CD4-positive, alpha-beta T cell treated with Interleukin-4 for 4 hours (primary cell): ENCODE measurements at regions not wholly inside any gene's neighbourhood (a gene's known extent, or its start where the extent isn't known, plus 50 kb on each side); places are given as distances from the start of the nearest gene placed in this dataset.
"Not testable (repeated sequence)": the region's sequence is repeated elsewhere in the genome, so short reads cannot be mapped to it uniquely, and the experiment has no call there.

Experiments
- DNase-seq: peaks from one replicate; pipeline ENCODE4 v3.0.0-alpha.2; 2020

DNA sequence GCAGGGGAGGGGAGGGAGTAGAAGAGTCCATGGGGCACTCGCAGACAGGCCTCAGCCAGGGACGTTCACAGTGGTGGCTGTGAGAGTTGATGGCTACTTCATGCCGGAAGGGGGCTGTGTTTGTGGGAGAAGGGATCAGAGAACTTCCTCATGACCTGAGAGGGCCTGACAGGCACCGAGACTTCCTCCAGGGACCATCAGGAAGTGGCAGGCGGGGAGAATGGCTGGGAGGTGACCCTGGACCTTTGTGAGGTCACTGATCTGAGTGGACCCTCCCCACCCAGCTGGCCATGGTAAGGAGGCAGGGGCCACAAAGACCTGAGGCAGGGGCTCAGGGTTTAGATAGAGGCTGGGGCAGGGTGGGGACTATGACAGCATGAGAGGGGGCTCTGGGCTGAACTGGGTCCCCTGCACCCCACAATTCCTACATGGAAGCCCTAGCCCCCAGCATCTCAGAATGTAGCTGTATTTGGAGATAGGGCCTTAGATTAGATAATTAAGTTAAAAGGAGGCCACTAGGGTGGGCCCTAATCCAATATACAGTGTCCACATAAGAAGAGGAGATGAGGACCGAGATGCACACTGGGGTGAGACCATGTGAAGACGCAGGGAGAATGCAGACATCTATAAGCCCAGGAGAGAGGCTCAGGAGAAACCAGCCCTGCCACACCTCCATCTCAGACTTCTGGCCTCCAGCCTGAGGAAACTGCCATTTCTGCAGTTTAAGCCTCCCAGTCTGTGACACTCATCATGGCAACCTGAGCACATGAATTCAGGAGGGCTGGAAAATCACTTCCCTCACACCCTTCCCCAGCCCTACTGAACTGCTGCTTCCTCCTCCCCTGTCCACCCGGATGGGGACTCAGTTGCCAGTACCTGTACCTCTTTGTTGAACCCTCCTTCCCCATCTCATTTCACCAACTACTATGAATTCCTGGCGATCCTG lies 273.9 kb upstream of the ZNF32 start:
- no peak for DNase-seq

DNA sequence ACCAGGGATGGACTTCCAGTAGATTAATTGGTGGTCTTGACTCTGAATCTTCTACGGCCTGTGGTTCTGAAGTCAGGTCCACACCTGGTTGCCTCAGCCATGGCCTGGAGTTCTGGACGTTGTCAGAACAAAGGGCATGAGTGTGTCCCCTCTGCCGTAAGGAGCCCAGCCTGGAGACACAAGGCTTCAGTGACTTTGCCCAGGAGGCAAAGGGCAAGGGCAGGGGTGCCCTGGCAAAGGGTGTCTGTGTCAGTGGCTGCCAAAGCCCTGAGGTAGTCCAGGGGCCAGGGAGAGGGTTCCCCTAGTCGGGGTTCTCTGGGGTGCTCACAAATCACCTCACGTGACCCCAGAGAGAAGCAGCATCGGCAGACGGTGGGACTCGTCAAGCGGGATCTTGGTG lies 273.2 kb upstream of the ZNF32 start:
- no peak for DNase-seq

GRCh38 chr10:43921478-43921877 lies 272.8 kb upstream of the ZNF32 start:
- no peak for DNase-seq

DNA sequence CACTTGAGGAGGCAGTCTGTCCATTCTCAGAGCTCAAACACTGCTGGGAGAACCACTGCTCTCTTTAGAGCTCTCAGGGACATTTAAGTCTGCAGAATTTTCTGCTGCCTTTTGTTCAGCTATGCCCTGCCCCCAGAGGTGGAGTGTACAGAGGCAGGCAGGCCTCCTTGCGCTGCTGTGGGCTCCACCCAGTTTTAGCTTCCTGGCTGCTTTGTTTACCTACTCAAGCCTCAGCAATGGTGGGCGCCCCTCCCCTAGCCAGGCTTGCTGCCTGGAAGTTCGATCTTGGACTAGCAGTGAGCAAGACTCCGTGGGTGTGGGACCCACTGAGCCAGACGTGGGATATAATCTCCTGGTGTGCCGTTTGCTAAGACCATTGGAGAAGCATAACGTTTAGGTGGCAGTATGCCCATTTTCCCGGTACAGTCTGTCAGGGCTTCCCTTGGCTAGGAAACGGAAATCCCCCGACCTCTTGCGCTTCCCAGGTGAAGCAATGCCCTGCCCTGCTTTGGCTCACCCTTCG lies 271.6 kb upstream of the ZNF32 start:
- not testable (repeated sequence) for DNase-seq

DNA sequence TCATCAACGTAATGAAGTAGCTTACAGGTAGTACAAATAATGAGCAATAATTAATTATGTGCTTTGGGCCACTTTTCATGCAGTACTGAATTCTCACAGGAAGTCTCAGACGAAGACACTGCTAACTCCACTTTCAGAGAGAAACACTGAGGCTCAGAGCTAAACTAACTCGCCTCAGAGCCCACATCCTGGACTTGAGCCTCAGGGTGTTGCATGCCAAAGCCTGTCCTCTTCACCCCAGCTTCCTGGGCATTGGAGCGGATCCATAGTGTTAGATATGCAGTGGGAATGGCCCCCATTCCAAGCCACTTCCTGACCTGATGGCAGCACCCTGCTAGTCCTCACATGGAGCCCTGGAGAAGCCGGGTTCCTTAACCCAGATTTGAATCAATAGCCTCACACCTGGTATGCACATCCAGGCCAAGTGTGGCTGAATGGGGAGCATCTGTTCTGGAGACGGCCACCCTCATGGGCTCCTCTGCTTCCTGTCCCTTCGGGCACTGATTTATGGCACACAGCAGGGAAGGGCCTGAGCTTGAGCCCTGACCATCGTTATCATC lies 265.1 kb upstream of the ZNF32 start:
- no peak for DNase-seq

DNA sequence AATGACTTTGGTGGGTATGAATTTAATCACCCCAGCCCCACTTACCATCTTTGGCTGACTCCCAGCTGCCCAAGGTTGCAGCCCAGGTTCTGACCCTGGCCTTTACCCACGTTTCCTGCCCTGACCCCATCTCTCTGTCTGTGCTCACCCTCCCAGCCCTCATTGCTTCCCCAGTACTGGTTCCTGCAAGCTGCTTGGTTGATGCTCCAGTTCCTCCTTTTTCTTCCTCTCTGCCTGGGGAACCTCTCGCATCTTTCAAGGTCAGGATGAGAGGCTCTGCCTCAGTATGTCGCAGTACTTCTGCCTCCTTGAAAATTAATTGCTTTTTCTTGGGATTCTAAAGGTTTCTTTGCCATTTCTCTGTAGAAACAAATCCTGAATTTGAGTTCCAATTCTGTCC lies 263.8 kb upstream of the ZNF32 start:
- no peak for DNase-seq

DNA sequence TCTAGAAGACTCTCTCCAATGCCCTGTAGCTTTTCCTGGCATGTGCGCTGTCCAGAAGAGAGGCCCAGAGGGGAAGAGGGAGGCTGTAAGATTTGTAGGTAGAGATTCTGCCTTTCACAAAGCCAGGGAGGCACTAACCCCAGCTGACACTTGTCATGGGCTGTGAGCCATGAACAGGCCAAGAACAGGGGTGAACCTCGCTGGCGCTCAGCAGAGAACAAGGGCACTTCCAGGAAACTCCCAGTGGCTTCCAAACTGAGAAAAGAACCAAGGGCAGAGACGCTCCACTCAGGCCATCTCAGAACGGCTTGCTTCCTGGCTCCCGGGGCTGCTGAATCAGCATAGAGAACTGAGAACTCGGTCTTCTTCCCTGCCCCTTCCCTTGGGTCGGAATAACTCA lies 257.8 kb upstream of the ZNF32 start:
- DNase-seq: no peak

- no peak for DNase-seq
These were observed 257.0 kb upstream of the ZNF32 start for GRCh38 chr10:43905512-43906236.

DNA sequence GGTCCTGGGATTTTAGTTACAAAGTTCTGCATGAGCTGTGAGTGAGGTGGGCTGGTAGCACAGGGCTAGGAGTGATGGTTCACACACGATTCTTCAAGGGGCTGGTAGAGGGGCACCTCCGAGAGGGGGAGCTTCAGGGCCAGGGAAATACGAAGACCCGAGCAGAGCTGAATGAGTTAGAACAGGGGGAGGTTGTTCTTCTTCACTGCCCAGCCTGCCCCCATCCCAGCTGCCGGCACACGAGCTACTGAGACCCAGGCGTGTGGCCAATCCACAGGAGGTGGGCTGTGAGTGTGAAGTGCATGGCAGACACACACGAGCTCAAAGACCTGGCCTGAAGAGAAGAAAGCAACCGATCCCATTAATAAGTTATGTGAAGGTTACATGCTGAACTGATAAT lies 256.2 kb upstream of the ZNF32 start:
- no peak for DNase-seq

- no peak for DNase-seq
These were observed 255.6 kb upstream of the ZNF32 start for GRCh38 chr10:43904301-43904700.

- no peak for DNase-seq
These were observed 254.8 kb upstream of the ZNF32 start for GRCh38 chr10:43903451-43903850.

DNA sequence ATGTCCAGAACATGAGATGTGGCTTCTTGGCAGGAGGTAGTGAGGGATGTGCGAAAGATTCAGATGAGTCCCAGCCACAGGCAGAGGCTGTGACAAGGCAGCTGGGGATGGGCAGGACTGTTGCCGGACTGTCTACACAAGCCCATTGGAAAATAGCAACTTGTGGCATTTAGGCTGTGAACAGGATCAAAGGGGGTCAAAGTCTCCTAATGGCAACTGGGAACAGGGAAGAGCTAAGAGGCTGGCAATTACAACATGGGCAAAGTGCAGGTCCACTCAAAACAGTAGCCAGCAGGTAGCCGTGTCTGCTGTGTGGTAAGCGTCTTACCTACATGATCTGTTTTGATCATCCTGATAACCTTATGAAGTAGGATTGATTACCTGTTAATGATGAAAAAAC lies 254.2 kb upstream of the ZNF32 start:
- no peak for DNase-seq

DNA sequence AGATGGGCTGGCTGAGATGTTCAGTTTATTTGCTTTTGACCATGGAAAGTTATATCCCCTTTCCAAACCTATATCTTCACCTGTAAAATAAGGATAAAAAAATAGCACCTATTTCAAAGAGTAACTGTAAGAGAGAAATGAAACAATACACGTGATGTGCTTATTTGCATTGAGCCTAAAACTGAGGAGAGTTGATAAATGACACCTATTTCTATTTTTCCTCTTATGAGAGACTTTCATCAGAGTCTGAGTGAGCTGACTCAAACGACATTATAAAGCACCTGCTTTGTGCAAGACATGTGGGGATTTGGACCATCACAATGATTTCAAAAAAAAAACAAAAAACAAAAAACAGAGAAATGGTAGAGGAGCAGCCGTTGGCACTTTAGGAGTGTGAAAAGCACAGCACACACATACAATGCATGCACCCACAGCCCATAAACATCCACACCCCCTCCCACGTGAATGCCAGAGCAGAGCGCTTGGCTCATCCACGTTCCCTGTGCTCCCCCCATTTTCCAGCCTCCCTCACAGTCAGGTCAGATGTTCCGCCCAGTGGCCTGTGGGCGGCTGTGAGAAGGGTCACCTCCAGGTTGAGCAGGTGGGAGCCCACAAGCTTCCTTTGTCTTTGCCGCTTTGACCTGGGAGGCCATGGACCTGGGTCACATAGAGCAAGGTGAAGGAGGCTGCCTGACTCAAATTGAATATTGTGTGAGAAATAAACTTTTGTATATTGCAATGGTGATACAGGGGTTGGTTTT lies 253.2 kb upstream of the ZNF32 start:
- DNase-seq: no peak

DNA sequence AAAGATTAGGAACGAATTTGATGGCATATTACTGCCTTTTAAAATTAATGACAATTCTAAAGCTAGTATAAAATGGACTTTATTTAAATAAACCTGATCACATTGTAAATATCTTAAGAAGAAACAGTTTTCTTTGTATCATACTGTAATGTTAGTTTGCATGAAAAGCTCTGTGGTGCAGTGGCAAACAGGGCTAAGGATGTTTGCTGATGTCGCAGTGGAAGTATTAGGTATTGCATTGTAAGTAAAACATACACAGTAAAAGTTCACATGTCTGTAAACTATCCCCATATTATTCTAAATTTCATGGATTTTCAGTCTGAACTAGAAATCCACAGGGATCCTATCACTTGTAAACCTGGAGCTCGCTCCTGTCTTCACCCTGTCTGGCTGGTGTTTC lies 252.6 kb upstream of the ZNF32 start:
- no peak for DNase-seq

- no peak for DNase-seq
These were observed 251.9 kb upstream of the ZNF32 start for GRCh38 chr10:43900571-43900970.

DNA sequence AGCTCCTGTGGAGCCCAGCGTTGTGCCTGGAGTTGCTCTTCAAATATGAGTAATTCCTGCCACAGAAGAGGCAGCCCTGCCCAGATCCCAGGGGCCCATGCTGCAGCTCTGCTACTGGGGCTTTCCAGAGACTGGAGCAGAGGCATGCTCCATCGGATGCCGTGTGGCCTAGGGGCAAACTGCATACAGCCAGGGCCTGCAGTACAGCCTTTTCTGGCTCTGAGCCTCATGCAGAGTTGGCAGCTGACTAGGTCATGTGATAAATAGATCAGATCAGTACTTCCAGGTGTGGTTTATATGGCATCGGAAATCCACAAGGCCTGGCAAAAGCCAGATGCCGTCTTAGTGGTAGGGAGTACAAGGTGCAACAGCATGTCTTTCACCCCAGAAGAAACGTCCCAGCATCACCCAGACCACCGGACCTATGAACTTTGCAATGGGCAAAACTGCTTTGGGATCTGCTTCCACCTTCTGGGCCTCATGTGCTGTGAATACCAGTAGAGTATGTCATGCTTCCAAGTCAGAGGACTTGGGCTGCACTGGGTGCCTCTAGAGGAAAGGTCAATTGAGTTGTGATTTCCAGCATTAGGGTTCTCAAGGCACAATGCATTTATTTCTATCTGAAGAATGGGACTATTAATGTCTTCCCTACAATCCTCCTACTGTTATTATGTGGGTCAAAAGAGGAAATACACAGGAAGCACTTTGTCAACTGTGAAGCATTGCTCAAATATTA lies 250.7 kb upstream of the ZNF32 start:
- no peak for DNase-seq

GRCh38 chr10:43898592-43898991 lies 249.9 kb upstream of the ZNF32 start:
- DNase-seq: no peak

GRCh38 chr10:43897765-43898419 lies 249.2 kb upstream of the ZNF32 start:
- no peak for DNase-seq

DNA sequence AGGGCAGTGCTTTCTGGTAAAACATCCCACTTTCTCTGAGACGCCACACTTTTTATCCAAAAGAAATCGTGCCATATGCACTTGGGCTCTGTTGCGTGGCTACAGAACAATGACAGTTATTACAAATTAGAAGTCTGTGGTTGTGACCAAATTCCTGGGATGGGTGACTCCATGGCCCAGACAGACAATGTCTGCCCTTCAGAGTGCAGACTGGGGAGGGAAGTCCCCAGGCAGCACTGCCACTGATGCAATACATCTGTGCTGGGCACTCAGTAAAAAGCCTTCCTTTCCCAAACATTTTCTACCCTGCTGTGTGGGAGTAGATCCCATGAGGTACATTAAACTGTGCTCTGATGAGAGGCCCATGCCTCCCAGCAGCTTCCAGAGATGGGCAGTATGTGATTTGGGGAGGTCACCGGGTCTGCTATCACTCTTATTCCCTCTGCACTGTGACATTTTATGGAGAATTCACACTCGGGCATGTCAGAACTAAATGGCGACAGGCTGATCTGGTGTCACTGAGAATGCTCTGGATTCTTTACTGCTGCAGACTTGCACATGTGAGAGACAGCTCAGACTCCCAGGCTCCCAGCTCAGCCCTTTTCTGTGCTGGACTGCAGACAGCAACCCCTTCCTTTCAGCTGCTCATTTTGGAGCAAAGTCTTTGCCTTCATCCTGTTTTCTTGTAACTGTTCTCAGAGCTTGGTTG lies 243.5 kb upstream of the ZNF32 start:
- DNase-seq: no peak

DNA sequence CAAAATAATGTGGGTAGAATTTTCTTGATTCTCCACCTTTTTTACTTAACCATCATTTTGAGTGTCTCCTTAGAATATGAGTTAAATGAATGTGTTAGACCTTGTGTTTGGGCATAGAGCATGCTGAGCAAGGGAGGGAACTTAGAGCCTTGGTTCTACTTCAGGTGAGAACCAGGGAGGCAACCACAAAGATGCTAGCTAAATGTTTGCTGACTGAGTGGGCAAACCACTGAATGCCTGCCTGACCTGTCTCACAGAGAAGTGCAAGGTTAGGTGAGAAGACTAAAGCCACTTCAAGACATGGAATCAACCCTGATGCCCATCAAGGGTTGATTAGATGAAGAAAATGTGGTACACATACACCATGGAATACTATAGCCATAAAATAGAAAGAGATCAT lies 242.6 kb upstream of the ZNF32 start:
- DNase-seq: no peak

- no peak for DNase-seq
These were observed 241.4 kb upstream of the ZNF32 start for GRCh38 chr10:43890124-43890523.
